HG02610 (cell line): ENCODE measurements at regions not wholly inside any gene's neighbourhood (a gene's known extent, or its start where the extent isn't known, plus 50 kb on each side); places are given as distances from the start of the nearest gene placed in this dataset.

ENCODE experiments used
- ATAC-seq: cut with Tn5 transposase; IDR thresholded peaks from one replicate; pipeline ENCODE4 v1.9.1; 2021; ENCODE audit warnings: mild to moderate bottlenecking, moderate library complexity; ENCODE audit not compliant: unreplicated experiment

DNA sequence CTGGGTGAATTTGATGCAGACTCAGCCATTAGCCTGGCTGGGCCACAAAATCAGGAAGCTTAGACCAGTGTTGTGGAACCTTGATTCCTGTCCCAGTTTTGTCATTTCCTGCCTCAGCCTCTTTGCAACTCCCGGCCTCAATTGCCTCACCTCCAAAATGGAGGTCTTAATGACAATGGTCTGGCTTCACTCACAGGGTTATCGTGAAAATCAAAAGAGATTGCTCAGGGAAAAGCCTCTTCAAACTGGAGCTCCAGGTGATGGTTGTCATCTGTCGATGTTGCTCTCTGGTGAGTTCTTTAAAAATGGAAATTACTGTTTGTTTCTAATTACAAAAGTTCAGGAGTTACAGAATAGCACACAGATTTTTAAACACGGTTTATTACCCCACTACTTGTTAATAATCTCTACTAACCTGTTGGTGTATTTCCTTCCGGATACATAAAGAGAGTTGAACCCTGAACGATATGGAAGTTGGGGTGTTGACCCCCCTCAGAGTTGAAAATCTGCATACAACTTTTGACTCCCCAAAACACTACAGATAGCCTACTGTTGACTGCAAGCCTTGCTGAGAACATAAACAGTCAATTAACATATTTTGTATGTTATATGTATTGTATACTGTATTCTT is 109.9 kb upstream of the CPEB4 start:
- ATAC-seq = no peak

DNA sequence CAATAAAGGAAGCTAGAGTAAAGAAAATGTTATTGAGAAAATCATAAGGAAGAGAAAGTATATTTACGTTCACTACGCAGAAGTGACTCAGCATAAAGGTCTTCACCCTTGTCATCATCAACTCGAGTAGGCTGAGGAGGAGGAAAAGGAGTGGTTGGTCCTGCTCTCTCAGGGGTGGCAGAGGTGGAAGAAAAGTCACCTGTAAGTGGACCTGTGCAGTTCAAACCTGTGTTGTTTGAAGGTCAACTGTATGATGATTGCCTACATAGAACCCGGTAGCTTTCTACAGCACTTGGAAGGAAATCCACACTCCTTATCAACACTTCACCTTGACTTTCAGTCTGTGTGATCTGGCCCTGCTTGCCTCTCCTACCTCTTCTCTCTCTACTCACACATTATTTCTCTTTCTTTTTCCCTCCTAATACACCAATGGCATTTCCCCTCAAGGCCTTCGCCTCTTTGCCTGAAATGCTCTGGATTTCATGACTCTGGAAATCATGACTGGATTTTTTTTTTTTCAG is 109.3 kb upstream of the CPEB4 start:
- ATAC-seq = no peak

DNA sequence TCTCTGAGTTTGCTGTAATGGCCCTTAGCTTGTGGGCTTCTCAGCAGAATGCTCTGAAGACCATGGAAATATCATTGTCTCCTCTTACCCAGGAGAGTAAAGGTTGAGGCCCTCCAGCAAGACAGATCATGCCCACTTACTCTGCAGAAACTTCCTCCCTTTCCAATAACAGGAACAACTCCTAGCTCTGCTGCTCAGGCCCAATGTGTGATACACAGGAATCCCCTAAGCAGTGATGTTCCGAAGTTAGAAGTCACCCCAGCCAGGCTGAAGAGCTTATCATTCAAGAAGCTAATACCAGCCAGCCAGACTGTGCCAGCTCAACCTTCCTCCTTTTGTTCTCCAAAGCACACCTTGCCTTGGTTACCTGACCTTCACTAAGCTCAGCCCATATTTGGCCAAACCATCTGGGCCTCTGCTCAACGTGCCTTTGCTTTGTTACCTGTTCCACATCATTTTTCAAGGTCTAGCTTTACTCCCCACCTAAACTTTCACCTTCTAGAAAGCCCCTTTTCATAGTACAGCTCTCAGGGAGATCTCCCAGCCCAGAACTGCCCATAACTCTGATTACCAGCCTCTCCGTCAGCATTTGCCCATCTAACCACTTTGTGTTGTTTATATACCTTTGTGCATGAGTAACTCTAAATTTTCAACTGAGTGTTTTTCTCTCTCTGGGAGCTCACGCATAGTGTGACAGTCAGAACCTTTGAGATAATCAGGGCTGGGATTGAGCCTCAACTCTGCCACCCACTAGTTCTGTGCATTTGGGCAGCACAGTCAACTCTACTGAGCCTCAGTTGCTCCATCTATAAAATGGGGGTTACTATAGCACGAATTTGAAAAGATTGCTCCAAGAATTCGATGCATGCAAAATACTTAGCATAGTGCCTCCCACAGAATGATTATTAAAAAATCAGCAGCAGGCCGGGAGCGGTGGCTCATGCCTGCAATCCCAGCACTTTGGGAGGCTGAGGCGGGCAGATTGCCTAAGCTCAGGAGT is 107.6 kb upstream of the CPEB4 start:
- no peak for ATAC-seq

DNA sequence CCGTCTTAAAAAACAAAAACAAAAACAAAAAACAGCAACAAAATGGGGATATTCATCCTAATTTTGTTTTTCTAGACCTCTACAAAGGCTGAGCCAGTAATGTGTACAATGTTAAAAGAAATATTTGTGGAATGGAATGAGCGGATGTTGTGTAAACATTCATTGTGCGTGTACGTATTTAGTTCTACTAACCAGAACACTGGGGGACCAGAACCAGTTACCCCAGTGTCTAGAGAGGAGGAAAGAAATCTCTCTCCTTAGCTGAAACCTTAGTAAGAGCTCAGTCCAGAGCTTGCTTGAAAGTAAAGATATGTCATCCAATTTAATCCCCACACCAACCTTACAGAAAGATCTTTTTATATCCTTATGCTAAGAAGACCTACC is 106.7 kb upstream of the CPEB4 start:
- ATAC-seq = no peak

DNA sequence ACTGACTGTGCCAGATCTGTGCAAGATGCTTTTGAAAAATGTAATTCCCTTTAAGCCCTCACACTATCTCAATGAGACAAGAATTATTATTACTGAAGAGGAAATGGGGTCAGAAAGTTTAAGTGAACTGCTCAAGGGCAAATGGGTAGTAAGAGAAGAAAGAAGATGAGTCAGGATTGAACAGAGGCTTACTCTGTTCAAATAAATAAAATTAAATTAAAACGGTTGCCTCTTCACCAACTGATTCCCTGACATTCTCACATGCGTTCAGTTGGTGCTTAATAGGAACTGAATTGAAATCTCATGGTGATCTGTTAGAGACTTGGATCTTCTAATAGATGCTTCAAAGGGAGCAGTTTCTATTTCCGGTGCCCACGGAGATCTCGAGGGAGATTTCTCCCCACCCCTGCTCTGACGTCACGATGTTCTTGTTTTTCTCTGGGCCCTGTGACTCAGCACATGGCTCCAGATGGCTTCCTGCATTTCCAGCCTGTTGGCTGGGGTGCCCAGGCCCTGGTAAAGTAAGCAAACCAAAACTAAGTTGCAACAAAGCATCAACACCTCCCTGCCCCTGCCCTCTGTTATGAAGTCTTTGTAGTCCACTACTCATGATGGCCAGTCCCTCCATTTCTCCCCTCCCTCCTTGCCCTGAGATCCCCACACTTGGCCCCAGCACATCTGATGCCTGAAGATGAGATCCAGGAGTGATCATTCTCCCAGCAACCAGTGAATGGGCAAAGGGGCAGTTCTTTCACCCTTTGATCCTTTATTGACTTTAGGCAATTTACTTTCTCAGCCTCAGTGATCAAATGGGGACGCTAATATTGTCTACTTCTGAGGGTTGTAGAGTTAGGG is 106.1 kb upstream of the CPEB4 start:
- no peak for ATAC-seq

DNA sequence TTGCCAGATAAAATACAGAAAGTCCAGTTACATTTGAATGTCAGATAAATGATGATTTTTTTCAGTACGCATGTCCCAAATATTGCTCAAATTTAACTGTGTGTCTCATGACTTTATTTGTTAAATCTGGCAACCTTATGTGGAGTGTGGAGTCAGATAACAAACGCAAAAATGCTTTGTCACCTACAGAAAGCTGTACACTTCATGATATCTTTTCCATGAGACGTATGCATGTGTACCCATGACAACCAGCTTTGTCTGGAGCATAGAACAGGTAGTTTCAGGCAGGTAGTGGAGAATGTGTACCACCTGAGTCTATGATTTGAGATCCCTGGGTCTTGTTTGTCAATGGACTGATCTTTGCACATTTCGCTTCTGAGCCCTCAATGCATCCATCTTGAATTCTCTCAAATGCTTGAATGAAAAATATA is 105.5 kb upstream of the CPEB4 start:
- no peak for ATAC-seq

DNA sequence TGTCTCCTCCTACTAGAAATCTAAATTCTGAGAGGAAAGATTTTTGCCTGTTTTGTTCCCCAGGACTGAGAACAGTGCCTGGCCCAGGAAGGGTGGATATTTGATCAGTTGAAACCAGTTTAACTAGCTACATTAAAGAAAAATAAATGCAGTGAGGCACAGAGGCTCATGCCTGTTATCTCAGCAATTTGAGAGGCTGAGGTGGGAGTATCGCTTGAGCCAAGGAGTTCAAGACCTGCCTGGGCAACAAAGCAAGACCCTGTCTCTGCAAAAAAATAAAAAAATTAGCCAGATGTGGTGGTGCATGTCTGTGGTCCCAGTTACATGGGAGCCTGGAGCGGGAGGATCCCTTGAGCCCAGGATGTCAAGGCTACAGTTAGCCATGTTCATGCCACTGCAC is 104.8 kb upstream of the CPEB4 start:
- ATAC-seq = no peak

DNA sequence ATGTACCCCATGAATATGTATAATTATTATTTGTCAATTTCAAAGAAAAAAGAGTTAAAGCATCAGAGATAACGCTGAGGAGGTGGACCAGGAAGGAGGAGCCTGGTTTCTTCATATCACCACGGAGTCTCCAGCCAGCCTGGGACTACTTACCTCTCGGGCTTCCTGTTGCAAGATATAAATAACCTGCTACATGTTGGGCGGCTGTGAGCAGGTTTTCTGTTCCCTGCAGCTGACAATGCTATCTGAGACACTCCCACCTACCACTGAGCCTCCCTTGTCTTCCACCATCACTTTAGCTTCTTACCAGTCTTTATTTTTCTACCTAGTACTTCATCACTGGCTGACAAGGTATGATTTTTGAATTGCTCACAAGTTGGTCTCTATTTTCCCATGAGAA is 102.7 kb upstream of the CPEB4 start:
- no peak for ATAC-seq

DNA sequence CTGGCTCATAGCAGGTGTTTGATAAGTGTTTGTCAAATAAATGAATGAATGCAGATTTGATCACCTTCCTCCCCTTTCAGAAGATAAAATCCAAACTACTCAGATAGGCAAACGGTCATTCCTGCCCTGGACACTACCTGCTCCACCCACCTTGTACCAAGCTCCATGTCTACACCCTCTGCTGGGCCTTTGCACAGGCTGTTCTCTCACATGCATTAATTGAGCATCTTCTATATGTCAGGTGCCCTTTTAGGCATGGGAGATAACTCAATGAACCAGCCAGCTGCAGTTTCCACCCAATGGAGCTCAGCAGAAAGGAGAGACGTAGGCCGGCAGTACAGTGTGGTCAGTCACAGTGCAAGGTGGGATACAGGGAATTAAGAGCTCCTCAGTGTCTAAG is 102.3 kb upstream of the CPEB4 start:
- ATAC-seq = no peak

DNA sequence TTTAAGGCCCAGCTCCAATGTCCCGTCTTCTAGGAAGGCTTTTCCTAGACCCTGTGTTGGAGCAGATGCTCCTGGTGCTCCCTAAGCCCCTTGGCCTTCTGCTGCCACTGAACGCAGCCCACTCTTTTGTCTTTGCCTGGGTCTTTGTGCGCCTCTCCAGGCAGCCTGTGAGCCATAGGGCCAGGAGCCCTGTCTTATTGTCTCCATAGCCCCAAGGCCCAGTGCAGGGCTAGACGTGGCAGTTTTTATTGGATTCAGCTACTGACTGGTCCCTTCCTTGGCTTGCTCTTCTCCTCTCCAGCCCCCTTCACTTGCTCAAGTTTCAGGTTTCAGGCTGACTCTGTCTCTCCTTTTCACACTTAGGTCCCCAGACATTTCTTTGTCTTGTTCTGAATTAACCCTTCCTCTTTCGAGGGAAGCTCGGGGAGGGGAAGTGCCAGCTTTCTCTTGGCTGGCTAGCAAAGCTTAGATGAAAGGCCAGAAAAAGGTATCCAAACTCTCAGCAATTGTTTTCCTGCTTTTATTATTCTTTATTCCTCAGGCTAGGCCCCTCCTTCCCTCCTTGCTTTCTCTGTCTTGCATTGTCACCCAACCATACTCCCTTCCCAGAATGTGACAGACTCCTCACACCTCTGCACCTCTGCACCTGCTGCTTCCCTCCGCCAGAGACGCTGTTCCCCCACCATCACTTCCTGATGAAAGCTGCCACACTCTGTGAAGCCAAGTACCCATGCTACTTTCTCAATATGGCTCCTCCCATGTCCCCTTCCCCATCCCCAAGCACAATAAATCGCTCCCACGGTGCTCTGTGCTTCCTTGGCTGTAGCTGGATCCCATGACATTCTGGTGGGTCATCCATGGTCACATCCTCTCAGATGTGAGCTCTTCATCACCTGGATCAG is 101.6 kb upstream of the CPEB4 start:
- ATAC-seq = peak; percentile 76

DNA sequence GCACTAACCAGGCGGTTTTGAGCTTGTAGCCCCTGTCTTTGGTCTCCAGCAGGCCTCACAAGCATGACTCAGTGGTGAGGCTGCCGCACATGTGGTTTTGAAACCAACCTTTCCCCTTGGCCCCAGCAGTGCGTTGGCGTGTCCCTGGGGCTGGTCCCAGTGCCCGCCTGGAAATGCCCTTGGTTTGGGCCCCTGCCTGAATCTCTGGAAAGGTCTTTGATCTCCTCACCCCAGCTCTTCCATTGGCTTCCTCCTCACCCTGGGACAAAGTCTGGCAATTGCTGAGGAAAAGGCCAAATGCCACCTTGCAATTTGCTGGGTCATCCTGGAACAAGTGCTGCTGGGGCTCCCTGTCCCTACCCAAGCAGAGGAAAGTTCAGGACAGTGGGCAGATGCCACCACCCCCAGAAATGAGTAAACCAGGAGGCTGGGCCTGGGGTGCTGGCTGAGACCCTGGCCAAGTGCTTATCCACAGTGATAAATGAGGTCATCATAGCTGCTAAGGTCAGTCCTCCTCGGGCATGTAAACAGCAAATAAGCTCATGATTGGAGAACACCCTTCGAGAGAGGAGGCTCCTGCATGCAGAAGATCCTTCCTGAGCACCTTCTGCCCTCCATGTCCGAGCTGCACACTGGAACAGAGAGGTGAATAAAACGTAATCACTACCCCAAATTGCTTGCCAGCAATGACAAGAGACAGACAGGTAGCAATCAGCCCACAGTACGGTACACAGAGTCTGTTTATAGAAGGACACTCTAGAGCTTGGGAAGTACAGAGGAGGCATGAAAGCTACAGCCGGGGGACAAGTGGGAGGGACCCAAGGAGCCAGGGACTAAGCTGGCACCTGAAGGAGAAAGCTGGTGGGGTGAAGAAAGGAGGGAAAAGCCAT is 98.9 kb upstream of the CPEB4 start:
- no peak for ATAC-seq

DNA sequence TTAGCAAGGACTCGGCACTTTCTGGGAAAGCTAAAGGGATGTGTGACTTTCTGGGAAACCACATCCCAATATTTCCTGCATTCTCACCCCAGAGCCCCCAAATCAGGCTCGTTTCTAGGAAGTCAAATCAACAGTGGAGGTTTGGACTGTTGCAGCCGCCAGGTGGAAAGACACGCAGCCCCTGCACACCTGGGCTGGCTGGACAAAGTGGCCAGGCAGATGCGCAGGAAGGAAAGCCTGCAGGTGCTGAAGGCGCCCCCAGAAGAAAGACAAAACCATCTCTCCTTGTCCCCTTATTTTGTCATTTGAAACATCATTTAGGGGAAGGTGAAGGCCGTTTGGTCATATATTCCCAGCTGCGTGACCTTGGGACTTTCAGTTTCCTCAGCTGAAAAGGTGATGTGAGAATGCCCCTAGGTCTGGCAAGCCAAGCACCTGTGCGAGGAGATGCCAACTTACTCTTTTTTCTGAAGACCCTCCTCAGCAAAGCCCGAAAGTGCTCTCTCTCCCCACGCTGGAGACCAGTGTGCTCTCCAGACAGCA is 97.9 kb upstream of the CPEB4 start:
- ATAC-seq = no peak

DNA sequence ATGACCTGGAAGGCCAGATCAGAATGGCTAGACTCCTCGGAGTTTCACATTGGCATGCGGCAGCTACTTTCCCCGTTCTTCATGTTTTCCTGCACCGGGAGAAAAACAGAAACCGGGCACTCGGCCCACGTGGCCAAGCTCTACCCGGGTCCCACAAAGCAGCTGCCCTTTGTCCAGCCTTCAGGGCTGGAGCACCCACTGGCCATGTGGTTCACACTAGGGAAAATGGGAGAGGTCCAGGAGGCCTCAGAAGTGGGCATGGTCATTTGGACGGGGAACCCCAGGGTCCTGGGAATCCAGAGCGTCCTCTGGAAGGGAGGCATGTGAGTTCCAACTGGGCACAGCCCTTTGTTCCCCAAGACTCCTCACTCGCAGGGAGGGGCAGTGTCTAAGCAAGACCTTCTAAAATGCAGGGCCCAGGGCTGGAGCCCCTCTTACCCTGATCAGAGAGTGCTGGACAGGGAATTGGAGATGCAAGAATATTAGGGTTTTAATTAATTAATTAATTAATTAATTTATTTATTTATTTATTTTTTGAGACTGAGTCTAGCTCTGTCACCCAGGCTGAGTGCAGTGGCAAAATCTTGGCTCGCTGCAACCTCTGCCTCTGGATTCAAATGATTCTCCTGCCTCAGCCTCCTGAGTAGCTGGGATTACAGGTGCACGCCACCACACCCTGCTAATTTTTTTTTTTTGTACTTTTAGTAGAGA is 97.2 kb upstream of the CPEB4 start:
- ATAC-seq = no peak

DNA sequence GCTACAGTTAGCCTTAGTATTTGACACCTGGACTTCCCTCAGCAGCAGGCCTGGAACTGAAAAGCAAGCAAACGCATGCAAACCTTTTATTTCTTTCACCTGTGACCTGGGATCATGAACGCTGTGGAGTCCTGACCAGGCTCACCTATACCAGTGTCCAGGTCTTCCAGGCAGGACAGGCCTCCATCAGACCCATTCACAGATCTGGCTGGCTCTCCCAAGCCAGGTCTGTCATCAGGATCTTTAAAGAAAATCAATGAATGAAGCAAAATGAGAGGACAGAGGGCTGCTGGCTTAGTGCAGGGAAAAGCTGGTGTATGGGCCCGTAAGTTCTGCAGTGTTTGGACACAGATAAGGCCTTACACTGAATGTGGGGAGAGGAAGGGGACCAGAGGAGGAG is 96.3 kb upstream of the CPEB4 start:
- no peak for ATAC-seq

DNA sequence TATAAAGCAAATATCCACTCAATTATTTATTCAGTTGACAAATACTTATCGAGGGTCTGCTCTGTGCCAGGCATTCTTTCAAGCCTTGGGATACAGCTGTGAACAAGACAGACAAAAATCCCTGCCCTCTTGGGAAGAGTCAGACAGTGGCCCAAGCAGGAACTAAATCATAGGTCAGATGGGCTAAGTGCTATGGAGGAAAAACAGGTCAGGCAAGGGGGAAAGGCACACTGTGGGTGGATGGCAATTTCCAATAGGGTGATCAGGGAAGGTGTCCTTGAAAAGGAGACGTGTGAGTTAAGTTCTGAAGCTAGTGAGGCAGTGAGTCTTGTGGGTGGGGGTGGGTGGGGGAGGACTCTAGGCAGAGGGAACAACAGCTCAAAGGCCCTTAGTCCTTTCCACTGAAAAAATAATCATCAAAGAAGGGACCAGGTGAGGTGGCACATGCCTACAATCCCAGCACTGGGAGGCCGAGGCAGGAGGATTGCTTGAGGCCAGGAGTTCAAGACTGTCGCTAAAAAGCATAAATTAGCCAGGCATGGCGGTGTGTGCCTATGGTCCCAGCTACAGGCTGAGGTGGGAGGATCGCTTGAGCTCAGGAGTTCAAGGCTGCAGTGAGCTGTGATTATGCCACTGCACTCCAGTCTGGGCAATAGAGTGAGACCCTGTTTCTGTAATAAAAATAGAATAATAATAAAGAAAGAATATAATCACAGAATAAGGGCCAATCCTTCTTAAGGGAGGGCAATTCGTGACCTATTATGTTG is 95.2 kb upstream of the CPEB4 start:
- ATAC-seq = no peak

DNA sequence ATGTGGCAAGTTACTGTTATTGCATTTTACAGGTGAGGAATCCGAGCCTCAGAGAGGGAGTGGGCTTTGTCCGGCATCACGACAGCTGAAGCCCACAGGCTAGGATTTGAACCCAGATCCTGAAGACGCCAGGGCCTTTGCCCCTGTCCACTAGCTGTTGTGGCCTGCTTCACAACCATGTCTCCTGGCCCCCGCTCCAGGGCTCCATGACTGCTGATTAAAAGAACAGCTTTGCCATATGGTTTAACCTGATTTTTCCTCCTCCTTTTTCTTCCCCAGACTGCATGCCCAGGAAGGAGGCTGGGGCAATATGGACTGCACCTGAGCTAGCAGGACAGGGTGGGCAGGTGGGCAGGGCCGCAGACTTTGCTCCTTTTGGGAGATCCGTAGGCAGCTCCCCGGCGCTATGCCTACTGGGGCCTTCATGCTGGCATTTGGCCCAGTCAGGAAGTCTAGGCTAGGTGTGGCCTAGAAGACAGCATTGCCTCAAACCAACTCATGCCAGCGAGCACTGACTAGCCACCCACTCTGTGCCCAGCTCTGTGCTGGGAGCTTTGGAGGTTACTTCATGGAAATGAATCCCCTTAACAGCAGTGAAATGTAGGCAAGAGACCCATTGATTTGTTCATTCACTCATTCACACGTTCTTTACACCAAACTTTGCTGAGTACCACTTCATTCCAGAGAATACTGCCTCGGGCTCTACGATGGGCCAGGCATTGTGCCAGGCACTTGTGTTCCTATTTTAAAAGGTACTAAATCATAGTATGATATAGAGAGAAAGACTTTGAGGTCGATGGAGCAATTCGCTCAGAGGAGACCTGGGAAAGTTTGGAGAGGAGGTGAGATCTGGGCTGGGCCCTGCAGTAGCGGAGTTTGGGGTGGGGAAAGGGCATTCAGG is 94.3 kb upstream of the CPEB4 start:
- no peak for ATAC-seq
